Erythroblast (primary cell): ENCODE measurements at regions not wholly inside any gene's neighbourhood (a gene's known extent, or its start where the extent isn't known, plus 50 kb on each side); places are given as distances from the start of the nearest gene placed in this dataset.

Source experiments
- GATA1 ChIP-seq: IDR thresholded peaks from 2 replicates; pipeline ENCODE4 v1.6.1; 2011; ENCODE audit warnings: low read depth, mild to moderate bottlenecking, control low read depth, low read length, moderate library complexity
- POLR2A ChIP-seq: IDR thresholded peaks from 2 replicates; pipeline ENCODE4 v1.6.1; 2011; ENCODE audit warnings: mild to moderate bottlenecking, low read length

DNA sequence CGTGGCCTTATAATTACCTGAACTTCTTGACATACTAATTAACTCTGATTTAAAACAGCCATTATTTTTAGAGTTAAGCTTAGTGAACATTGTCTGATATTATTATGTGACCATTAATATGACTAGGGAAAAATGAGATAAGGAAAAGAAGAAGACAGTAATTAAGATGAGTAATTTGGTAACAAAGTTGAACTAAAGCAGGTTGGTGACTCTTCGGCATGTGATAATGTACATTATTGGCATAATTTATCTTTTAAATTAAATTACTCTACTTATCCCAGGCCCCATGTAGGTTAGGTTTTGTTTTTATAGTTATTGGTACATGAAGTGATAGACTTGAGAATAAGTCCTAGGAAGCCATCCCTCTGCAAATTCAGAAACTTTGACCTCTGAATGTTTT lies 249.7 kb upstream of the CFAP20DC start:
- no peak for TF ChIP-seq POLR2A
- TF ChIP-seq GATA1: no peak
